Osteoblast (primary cell): ENCODE measurements at regions not wholly inside any gene's neighbourhood (a gene's known extent, or its start where the extent isn't known, plus 50 kb on each side); places are given as distances from the start of the nearest gene placed in this dataset.

Experiments used
- DNase-seq: peaks from one replicate; pipeline ENCODE4 v3.0.0; 2011; ENCODE audit warnings: low spot score, mixed read lengths; ENCODE audit not compliant: insufficient read length; ENCODE audit errors: missing footprints
- H2AFZ ChIP-seq: 2 replicates; pipeline ENCODE4 v1.6.0; 2011; ENCODE audit warnings: mild to moderate bottlenecking, low read length
- H3K27ac ChIP-seq: 2 replicates; pipeline ENCODE4 v1.5.1; 2011; ENCODE audit warnings: mild to moderate bottlenecking, low read depth, low read length, moderate library complexity
- H3K27me3 ChIP-seq: 2 replicates; pipeline ENCODE4 v1.6.0; 2012; ENCODE audit warnings: mild to moderate bottlenecking, control low read depth, inconsistent platforms, low read length, moderate library complexity; ENCODE audit not compliant: insufficient read depth
- H3K36me3 ChIP-seq: 2 replicates; pipeline ENCODE4 v1.5.1; 2011; ENCODE audit warnings: mild to moderate bottlenecking, low read length, control low read depth, moderate library complexity; ENCODE audit not compliant: insufficient read depth
- H3K4me1 ChIP-seq: 2 replicates; pipeline ENCODE4 v1.5.1; 2011; ENCODE audit warnings: mild to moderate bottlenecking, low read length, control low read depth, moderate library complexity; ENCODE audit not compliant: insufficient read depth
- H3K4me2 ChIP-seq: 2 replicates; pipeline ENCODE4 v1.6.0; 2011; ENCODE audit warnings: mild to moderate bottlenecking, low read length; ENCODE audit not compliant: insufficient read depth
- H3K4me3 ChIP-seq: fragments of 200-600 bp; sonication (generic); 3 replicates; pipeline ENCODE4 v1.5.1; 2012; ENCODE audit warnings: mild to moderate bottlenecking, low read length, inconsistent platforms; ENCODE audit not compliant: insufficient read depth
- H3K79me2 ChIP-seq: 2 replicates; pipeline ENCODE4 v1.6.0; 2012; ENCODE audit warnings: mild to moderate bottlenecking, low read length, control low read depth, inconsistent platforms; ENCODE audit not compliant: insufficient read depth
- H3K9me3 ChIP-seq: 2 replicates; pipeline ENCODE4 v1.5.1; 2011; ENCODE audit warnings: low read depth, low read length, control low read depth
- H4K20me1 ChIP-seq: 2 replicates; pipeline ENCODE4 v1.6.0; 2012; ENCODE audit warnings: mild to moderate bottlenecking, low read length, control low read depth; ENCODE audit not compliant: insufficient read depth
- CTCF ChIP-seq: IDR thresholded peaks from 2 replicates; pipeline ENCODE4 v1.5.1; 2011; ENCODE audit warnings: mild to moderate bottlenecking, low read depth, low read length, moderate library complexity; ENCODE audit errors: extremely low read depth

DNA sequence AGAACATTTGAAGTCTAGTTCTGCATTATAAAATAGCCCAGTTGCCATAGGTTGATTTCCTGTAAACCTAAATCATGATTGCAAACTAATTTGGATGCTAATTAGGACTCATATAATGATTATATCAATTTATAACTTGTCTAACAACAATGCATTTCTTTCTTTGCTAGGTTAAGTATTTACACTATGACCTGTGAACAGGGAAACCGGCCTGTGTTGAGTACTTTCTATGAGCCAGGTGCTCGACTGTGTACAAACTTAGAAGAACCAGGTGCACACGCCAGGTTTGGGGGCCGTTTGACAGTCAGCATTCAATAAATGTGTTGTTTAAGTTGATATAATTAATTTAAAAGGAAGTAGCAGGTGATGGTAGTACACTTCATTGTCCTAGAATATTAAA, 203.1 kb downstream of the TM9SF2 start:
- no peak overlapping the region for H3K4me3 ChIP-seq
- H3K36me3 ChIP-seq, result no peaks in the 10 kb centered on the region
- H3K4me1 ChIP-seq, result no peaks in the 10 kb centered on the region
- H3K4me2 ChIP-seq, result no peak overlapping the region
- TF ChIP-seq CTCF, result no peak
- DNase-seq, result no peak
- H3K27me3 ChIP-seq, result peaks cover 3% of the 10 kb centered on the region
- no peak overlapping the region for H2AFZ ChIP-seq
- no peaks in the 10 kb centered on the region for H4K20me1 ChIP-seq
- no peaks in the 10 kb centered on the region for H3K79me2 ChIP-seq
- H3K9me3 ChIP-seq, result no peaks in the 10 kb centered on the region
- H3K27ac ChIP-seq, result no peak overlapping the region

GRCh38 chr13:99703908-99704307, 202.6 kb downstream of the TM9SF2 start:
- no peak overlapping the region for H2AFZ ChIP-seq
- H3K36me3 ChIP-seq, result no peaks in the 10 kb centered on the region
- no peaks in the 10 kb centered on the region for H3K79me2 ChIP-seq
- H3K27ac ChIP-seq, result no peak overlapping the region
- H4K20me1 ChIP-seq, result no peaks in the 10 kb centered on the region
- peaks cover 3% of the 10 kb centered on the region for H3K27me3 ChIP-seq
- no peak for TF ChIP-seq CTCF
- no peaks in the 10 kb centered on the region for H3K4me1 ChIP-seq
- no peaks in the 10 kb centered on the region for H3K9me3 ChIP-seq
- H3K4me2 ChIP-seq, result no peak overlapping the region
- no peak for DNase-seq
- no peak overlapping the region for H3K4me3 ChIP-seq

GRCh38 chr13:99702687-99703319, 201.5 kb downstream of the TM9SF2 start:
- Histone ChIP-seq H3K27me3 (peaks cover 3% of the 10 kb centered on the region), H3K79me2 (no peaks in the 10 kb centered on the region), H3K4me1 (no peaks in the 10 kb centered on the region), H3K27ac (no peak overlapping the region), H2AFZ (no peak overlapping the region), H4K20me1 (no peaks in the 10 kb centered on the region), H3K4me3 (no peak overlapping the region), H3K9me3 (no peaks in the 10 kb centered on the region), H3K4me2 (no peak overlapping the region), H3K36me3 (no peaks in the 10 kb centered on the region)
- TF ChIP-seq CTCF, result no peak
- no peak for DNase-seq

DNA sequence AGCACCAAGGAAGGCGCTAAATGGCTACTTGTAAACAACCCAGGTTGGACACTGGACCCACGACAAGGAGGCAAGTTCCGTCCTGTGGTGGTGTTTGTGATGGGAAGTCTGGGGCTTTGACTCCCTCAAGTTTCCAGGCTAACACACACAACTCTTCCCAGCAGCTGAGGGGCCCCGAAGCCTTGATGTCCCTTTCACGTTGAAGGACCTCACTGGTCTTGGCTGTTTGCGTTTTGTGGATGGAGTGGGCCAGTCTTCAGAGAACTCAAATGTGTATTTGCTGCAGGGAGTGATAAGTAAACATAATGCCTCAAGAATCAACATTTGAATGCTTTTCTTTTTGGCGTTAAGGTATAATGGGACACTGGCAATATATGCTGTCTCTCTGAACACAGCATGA, 199.2 kb downstream of the TM9SF2 start:
- H3K4me3 ChIP-seq, result no peak overlapping the region
- no peak for DNase-seq
- no peaks in the 10 kb centered on the region for H3K36me3 ChIP-seq
- TF ChIP-seq CTCF, result no peak
- H3K79me2 ChIP-seq, result no peaks in the 10 kb centered on the region
- H3K27me3 ChIP-seq, result peaks cover 3% of the 10 kb centered on the region
- H2AFZ ChIP-seq, result no peak overlapping the region
- no peaks in the 10 kb centered on the region for H3K9me3 ChIP-seq
- H4K20me1 ChIP-seq, result no peaks in the 10 kb centered on the region
- H3K4me1 ChIP-seq, result no peaks in the 10 kb centered on the region
- H3K4me2 ChIP-seq, result no peak overlapping the region
- H3K27ac ChIP-seq, result no peak overlapping the region
